ENCODE measurements at regions not wholly inside any gene's neighbourhood (a gene's known extent, or its start where the extent isn't known, plus 50 kb on each side); places are given as distances from the start of the nearest gene placed in this dataset.

GRCh38 chr1:38464071-38464661 is 395.4 kb downstream of the RRAGC start:
- DNase-seq (ENCODE audit: low read depth in 2 of 2): no peak

GRCh38 chr1:38463074-38463473 is 396.5 kb downstream of the RRAGC start:
- no peak for DNase-seq (ENCODE audit: low read depth in 2 of 2)

GRCh38 chr1:38456531-38456876 is 403.1 kb downstream of the RRAGC start:
- DNase-seq (ENCODE audit: low read depth in 2 of 2): no peak

- no peak for DNase-seq (ENCODE audit: low read depth in 2 of 2)
Measured at GRCh38 chr1:38455829-38456530, 403.6 kb downstream of the RRAGC start.

- DNase-seq (ENCODE audit: low read depth in 2 of 2): no peak
Measured at GRCh38 chr1:38454749-38455441, 404.7 kb downstream of the RRAGC start.

GRCh38 chr1:38454236-38454635 is 405.3 kb downstream of the RRAGC start:
- no peak for DNase-seq (ENCODE audit: low read depth in 2 of 2)

GRCh38 chr1:38452246-38452645 is 405.7 kb upstream of the POU3F1 start:
- DNase-seq (ENCODE audit: low read depth in 2 of 2): no peak

- no peak for DNase-seq (ENCODE audit: low read depth in 2 of 2)
Measured at GRCh38 chr1:38451541-38451993, 405.0 kb upstream of the POU3F1 start.

GRCh38 chr1:38448893-38449292 is 402.3 kb upstream of the POU3F1 start:
- no peak for DNase-seq (ENCODE audit: low read depth in 2 of 2)

GRCh38 chr1:38446936-38447335 is 400.3 kb upstream of the POU3F1 start:
- no peak for DNase-seq (ENCODE audit: low read depth in 2 of 2)

- no peak for DNase-seq (ENCODE audit: low read depth in 2 of 2)
Measured at GRCh38 chr1:38444770-38445442, 398.3 kb upstream of the POU3F1 start.

GRCh38 chr1:38444311-38444710 is 397.7 kb upstream of the POU3F1 start:
- no peak for DNase-seq (ENCODE audit: low read depth in 2 of 2)

GRCh38 chr1:38440402-38440801 is 393.8 kb upstream of the POU3F1 start:
- no peak for DNase-seq (ENCODE audit: low read depth in 2 of 2)

- no peak for DNase-seq (ENCODE audit: low read depth in 2 of 2)
Measured at GRCh38 chr1:38436749-38437148, 390.2 kb upstream of the POU3F1 start.

- no peak for DNase-seq (ENCODE audit: low read depth in 2 of 2)
Measured at GRCh38 chr1:38436006-38436405, 389.4 kb upstream of the POU3F1 start.

- no peak for DNase-seq (ENCODE audit: low read depth in 2 of 2)
Measured at GRCh38 chr1:38433084-38433722, 386.6 kb upstream of the POU3F1 start.

- DNase-seq (ENCODE audit: low read depth in 2 of 2): no peak
Measured at GRCh38 chr1:38431535-38432376, 385.2 kb upstream of the POU3F1 start.

GRCh38 chr1:38430949-38431348 is 384.4 kb upstream of the POU3F1 start:
- DNase-seq (ENCODE audit: low read depth in 2 of 2): no peak

- no peak for DNase-seq (ENCODE audit: low read depth in 2 of 2)
Measured at GRCh38 chr1:38424677-38425076, 378.1 kb upstream of the POU3F1 start.

- no peak for DNase-seq (ENCODE audit: low read depth in 2 of 2)
Measured at GRCh38 chr1:38420666-38421065, 374.1 kb upstream of the POU3F1 start.

All from stimulated activated CD4-positive, alpha-beta T cell treated with anti-CD3 and anti-CD28 coated beads, Interleukin-15, amount 100 ng/mL, for 48 hours (primary cell).